NB4 (cell line): ENCODE measurements at regions not wholly inside any gene's neighbourhood (a gene's known extent, or its start where the extent isn't known, plus 50 kb on each side); places are given as distances from the start of the nearest gene placed in this dataset.

ENCODE experiments used
- POLR2A ChIP-seq: IDR thresholded peaks from 2 replicates; pipeline ENCODE4 v1.6.1; 2011; ENCODE audit warnings: mild to moderate bottlenecking; ENCODE audit not compliant: insufficient read length; ENCODE audit errors: extremely low read depth
- TF ChIP-seq, protein P1 (sequence below): IDR thresholded peaks from one replicate; pipeline ENCODE4 v1.5.1; 2012; ENCODE audit warnings: low read depth, low read length

DNA sequence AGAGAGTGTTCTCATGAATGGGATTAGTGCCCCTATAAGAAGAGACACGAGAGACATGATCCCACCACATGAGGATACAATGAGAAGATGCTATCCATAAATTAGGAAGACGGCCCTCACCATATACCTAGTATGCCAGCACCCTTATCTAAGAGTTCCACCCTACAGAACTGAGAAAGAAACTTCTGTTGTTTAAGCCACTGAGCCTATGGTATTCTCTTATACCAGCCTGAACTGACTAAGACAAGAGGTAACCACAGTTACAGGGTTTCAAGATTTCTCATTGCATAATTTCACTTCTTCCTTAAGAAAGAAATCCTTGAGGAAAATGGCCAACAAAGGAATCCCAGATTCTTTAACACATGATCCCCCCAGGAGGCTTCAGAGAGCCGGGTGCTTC is 412.4 kb downstream of the NTRK2 start:
- no peak for TF ChIP-seq POLR2A
- TF ChIP-seq, protein P1, sequence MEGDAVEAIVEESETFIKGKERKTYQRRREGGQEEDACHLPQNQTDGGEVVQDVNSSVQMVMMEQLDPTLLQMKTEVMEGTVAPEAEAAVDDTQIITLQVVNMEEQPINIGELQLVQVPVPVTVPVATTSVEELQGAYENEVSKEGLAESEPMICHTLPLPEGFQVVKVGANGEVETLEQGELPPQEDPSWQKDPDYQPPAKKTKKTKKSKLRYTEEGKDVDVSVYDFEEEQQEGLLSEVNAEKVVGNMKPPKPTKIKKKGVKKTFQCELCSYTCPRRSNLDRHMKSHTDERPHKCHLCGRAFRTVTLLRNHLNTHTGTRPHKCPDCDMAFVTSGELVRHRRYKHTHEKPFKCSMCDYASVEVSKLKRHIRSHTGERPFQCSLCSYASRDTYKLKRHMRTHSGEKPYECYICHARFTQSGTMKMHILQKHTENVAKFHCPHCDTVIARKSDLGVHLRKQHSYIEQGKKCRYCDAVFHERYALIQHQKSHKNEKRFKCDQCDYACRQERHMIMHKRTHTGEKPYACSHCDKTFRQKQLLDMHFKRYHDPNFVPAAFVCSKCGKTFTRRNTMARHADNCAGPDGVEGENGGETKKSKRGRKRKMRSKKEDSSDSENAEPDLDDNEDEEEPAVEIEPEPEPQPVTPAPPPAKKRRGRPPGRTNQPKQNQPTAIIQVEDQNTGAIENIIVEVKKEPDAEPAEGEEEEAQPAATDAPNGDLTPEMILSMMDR, result no peak
